ENCODE measurements at regions not wholly inside any gene's neighbourhood (a gene's known extent, or its start where the extent isn't known, plus 50 kb on each side); places are given as distances from the start of the nearest gene placed in this dataset.

DNA sequence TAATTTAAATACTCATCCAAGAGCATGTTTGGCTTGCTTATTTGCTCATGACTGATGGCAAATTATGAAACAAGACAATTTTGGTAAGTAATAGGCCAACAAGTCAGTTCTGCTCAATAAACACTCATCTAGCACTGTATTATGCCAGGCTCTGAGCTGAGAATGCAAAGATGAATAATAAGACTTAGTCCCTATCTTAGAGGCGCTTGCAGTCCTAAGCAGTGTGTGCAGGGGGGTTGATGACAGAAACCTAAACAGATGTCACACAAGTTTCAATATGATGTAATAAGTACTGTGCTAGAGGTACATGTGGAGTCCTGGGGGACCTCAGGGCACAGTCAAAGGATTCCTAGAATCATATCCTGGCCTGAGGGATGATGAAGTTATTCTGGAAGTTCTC lies 287.6 kb upstream of the ADRA1B start:
- DNase-seq: no peak
- H3K4me3 ChIP-seq: no peak overlapping the region
- 68 to 87% (median 83%) methylated on average over 1 of the region's 1 CpG for WGBS, 5 donors
- intact Hi-C loops (cut with DNase I; ENCODE audit: low total_unique reads): no loop called here
- no peak overlapping the region for H3K27ac ChIP-seq
- no peaks in the 10 kb centered on the region for H3K4me1 ChIP-seq
- H3K27me3 ChIP-seq (replicated peaks in 1 of 7): peaks cover 0 to 5% (median 0%) of the 10 kb centered on the region in 7 donors
- H3K36me3 ChIP-seq: no peaks in the 10 kb centered on the region
- TF ChIP-seq, protein P1, sequence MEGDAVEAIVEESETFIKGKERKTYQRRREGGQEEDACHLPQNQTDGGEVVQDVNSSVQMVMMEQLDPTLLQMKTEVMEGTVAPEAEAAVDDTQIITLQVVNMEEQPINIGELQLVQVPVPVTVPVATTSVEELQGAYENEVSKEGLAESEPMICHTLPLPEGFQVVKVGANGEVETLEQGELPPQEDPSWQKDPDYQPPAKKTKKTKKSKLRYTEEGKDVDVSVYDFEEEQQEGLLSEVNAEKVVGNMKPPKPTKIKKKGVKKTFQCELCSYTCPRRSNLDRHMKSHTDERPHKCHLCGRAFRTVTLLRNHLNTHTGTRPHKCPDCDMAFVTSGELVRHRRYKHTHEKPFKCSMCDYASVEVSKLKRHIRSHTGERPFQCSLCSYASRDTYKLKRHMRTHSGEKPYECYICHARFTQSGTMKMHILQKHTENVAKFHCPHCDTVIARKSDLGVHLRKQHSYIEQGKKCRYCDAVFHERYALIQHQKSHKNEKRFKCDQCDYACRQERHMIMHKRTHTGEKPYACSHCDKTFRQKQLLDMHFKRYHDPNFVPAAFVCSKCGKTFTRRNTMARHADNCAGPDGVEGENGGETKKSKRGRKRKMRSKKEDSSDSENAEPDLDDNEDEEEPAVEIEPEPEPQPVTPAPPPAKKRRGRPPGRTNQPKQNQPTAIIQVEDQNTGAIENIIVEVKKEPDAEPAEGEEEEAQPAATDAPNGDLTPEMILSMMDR (IDR thresholded peaks at IDR 0.05 in 8 of 11, conservative IDR thresholded peaks at IDR 0.05 in 3 of 11): no peak
- peaks cover 0 to 19% (median 3%) of the 10 kb centered on the region in 8 donors for H3K9me3 ChIP-seq

DNA sequence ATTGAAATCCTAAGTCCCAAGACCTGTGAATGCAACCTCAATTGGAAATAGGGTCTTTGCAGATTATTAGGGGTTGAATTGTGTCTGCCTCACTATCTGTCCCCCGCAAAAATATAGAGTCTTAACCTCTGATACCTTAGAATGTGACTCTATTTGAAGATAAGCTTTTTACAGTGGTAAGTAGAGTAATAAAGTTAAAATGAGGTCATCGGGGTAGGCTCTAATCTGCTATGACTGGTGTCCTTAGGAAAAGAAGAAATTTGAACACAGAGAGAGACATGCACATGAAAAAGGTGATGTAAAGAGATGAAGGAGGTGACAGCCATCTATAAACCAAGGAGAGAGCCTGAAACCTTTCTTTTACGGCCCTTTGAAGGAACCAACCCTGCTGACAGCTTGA lies 287.1 kb upstream of the ADRA1B start:
- intact Hi-C loops (cut with DNase I; ENCODE audit: low total_unique reads): no loop called here
- Histone ChIP-seq H3K9me3 (peaks cover 0 to 14% (median under 1%) of the 10 kb centered on the region in 8 donors), H3K4me3 (no peak overlapping the region), H3K27me3 (replicated peaks in 1 of 7) (peaks cover 0 to 5% (median 0%) of the 10 kb centered on the region in 7 donors), H3K4me1 (no peaks in the 10 kb centered on the region), H3K36me3 (no peaks in the 10 kb centered on the region), H3K27ac (no peak overlapping the region)
- DNase-seq: no peak
- 85 to 93% (median 90%) methylated on average over 3 of the region's 3 CpGs for WGBS, 5 donors
- no peak for TF ChIP-seq POLR2A (IDR thresholded peaks at IDR 0.05)

DNA sequence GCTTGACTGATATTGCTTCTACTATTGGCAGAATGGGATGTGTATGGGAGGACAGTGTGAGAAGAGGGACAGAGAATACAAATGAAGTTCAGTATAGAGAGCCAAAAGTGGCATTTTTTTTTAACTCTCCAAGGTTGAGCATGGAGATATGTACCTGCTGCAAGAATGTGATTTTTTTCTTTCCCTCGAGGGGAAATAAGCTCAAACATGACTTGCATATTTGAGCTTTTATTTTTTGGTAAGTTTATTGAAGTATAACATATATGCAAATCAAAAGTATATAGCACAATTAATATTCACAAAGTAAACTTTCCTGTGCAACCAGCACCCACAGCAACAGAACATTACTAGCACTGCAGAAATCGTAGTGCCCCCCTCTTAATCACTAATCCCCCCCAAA lies 285.7 kb upstream of the ADRA1B start:
- 49 to 79% (median 63%) methylated on average over 2 of the region's 2 CpGs for WGBS, 5 donors

GRCh38 chr5:159631001-159631400 lies 285.3 kb upstream of the ADRA1B start:
- Histone ChIP-seq H3K27me3 (replicated peaks in 1 of 7) (peaks cover 0 to 5% (median 0%) of the 10 kb centered on the region in 7 donors), H3K9me3 (peaks cover 0 to 6% (median 0%) of the 10 kb centered on the region in 8 donors), H3K27ac (no peak overlapping the region), H3K4me1 (no peaks in the 10 kb centered on the region), H3K36me3 (no peaks in the 10 kb centered on the region), H3K4me3 (no peak overlapping the region)
- TF ChIP-seq, protein P1 (IDR thresholded peaks at IDR 0.05 in 8 of 11, conservative IDR thresholded peaks at IDR 0.05 in 3 of 11): no peak
- TF ChIP-seq POLR2AphosphoS5 (IDR thresholded peaks at IDR 0.05): no peak
- no peak for TF ChIP-seq POLR2A (IDR thresholded peaks at IDR 0.05)
- 80 to 91% (median 84%) methylated on average over 3 of the region's 3 CpGs for WGBS, 5 donors
- intact Hi-C loops (cut with DNase I; ENCODE audit: low total_unique reads): no loop called here
- no peak for DNase-seq

More for the DNA sequence above, 285.7 kb upstream of the ADRA1B start:
- intact Hi-C loops (cut with DNase I; ENCODE audit: low total_unique reads): no loop called here
- H3K4me1 ChIP-seq: no peaks in the 10 kb centered on the region
- no peak overlapping the region for H3K4me3 ChIP-seq
- peaks cover 0 to 5% (median 0%) of the 10 kb centered on the region in 7 donors for H3K27me3 ChIP-seq (replicated peaks in 1 of 7)
- TF ChIP-seq, protein P1 (IDR thresholded peaks at IDR 0.05 in 8 of 11, conservative IDR thresholded peaks at IDR 0.05 in 3 of 11): no peak
- TF ChIP-seq POLR2A (IDR thresholded peaks at IDR 0.05): no peak
- no peak for TF ChIP-seq POLR2AphosphoS5 (IDR thresholded peaks at IDR 0.05)
- no peak for DNase-seq
- H3K36me3 ChIP-seq: no peaks in the 10 kb centered on the region
- H3K27ac ChIP-seq: no peak overlapping the region
- peaks cover 0 to 11% (median 0%) of the 10 kb centered on the region in 8 donors for H3K9me3 ChIP-seq

DNA sequence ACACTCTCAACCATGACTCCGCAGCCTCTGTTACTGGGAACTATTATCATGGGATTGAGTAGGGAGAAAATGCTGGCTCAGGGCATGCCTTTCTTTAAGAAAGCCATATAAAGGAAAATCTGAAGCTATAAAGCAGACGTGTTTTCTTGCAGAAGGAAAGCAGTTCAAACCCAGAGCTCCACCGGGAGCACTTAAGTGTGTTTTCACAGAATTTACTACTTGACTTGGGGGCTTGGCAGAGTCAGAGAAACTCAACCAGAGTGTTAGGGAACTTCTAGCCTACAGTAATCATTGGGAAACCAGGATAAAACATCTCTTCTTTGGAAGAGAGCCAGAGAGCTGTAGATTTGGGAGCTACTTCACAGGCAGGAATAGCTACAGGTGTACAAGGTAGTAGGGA lies 283.4 kb upstream of the ADRA1B start:
- Histone ChIP-seq H3K27me3 (replicated peaks in 1 of 7) (peaks cover 0 to 5% (median 0%) of the 10 kb centered on the region in 7 donors), H3K9me3 (peaks cover 0 to 8% (median 0%) of the 10 kb centered on the region in 8 donors), H3K27ac (no peak overlapping the region), H3K4me3 (no peak overlapping the region), H3K4me1 (no peaks in the 10 kb centered on the region), H3K36me3 (no peaks in the 10 kb centered on the region)
- 86 to 91% (median 88%) methylated on average over 3 of the region's 3 CpGs for WGBS, 5 donors
- no peak for DNase-seq
- TF ChIP-seq, protein P1 (IDR thresholded peaks at IDR 0.05 in 8 of 11, conservative IDR thresholded peaks at IDR 0.05 in 3 of 11): no peak
- TF ChIP-seq POLR2A (IDR thresholded peaks at IDR 0.05): no peak
- no peak for TF ChIP-seq POLR2AphosphoS5 (IDR thresholded peaks at IDR 0.05)
- intact Hi-C loops (cut with DNase I; ENCODE audit: low total_unique reads): no loop called here
